Peyer's patch (tissue), 4 donors: ENCODE measurements at regions not wholly inside any gene's neighbourhood (a gene's known extent, or its start where the extent isn't known, plus 50 kb on each side); places are given as distances from the start of the nearest gene placed in this dataset.

ENCODE experiments used
- CTCF ChIP-seq, 6 experiments: fragments of 450-650 bp in 4 of 6; fragments of 200-600 bp in 2 of 6; sonication (generic) in 1 of 6; IDR thresholded peaks; one replicate each; pipeline ENCODE4 v1.5.1; 2017 to 2019; ENCODE audit warnings: antibody characterized with exemption in 6 of 6, mild to moderate bottlenecking in 3 of 6, moderate library complexity in 1 of 6
- POLR2A ChIP-seq, 2 donors: fragments of 450-650 bp; IDR thresholded peaks; one replicate each; pipeline ENCODE4 v1.5.1; 2017; ENCODE audit warnings: antibody characterized with exemption in 2 of 2, mild to moderate bottlenecking in 2 of 2, moderate library complexity in 2 of 2

DNA sequence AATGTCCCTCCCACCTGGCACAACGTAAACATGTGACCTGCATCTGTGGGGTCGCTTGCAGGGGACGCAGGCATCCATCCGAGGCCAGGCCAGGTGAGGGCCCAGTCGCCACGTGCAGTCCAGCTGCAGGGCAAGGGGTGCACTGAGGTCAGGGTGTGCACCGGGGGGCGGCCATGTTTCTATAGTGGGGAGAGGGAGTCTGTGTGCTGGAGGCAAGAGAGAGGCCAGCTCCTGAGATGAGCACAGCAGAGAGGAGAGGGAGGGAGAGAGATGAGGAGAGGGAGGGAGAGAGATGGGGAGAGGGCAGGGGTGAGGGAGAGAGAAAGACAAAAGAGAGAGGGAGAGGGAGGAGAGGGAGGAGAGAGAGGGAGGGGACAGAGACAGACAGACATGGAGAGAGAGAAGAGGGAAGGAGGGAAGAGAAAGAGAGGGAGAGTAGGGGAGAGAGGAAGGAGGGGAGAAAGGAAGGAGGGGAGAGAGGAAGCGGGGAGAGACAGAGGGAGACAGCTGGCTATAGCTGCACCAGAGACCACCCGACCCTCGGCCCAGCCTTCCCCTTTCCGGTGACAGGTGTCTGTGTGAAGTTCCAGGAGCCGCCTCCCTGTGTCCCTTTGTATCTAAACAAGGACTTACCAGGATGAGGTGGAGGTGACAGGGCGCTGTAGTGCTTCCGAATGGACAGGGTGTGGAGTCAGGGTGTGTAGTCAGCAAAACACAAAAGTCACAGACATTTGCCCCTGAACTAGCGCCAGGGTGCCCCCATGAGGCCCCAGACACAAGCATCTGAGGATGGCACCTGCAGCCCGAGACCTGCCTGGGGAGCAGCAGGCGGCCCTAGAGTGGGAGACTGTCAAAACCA lies 68.7 kb downstream of the ADRA2C start:
- no peak for TF ChIP-seq POLR2A (IDR thresholded peaks at IDR 0.05)
- TF ChIP-seq CTCF (IDR thresholded peaks at IDR 0.05): no peak
